Naive thymus-derived CD8-positive, alpha-beta T cell (primary cell): ENCODE measurements at regions not wholly inside any gene's neighbourhood (a gene's known extent, or its start where the extent isn't known, plus 50 kb on each side); places are given as distances from the start of the nearest gene placed in this dataset.

Experiments
- ATAC-seq, 2 donors: fragments of 150-1000 bp; cut with Tn5 transposase in 1 of 2; sonication (Bioruptor Pico), chemical (Tn5 transposase) in 1 of 2; 1 replicate in 1 of 2; 2 replicates in 1 of 2; pipeline ENCODE4 v1.10.0; 2021; ENCODE audit warnings: mild to moderate bottlenecking in 2 of 2, moderate library complexity in 2 of 2
- POLR2A ChIA-PET: fragments of 350-600 bp; sonication (Branson Sonifier 250); formaldehyde crosslinking; loops from one replicate; lab custom pipeline; 2021; ENCODE audit warnings: antibody characterized with exemption; lab: Charles Lee
- DNase-seq, 10 donors: peaks; one replicate each; pipeline versions ENCODE4 v3.0.0 to v3.0.0-alpha.2; 2020 to 2022
- H3K27ac Mint-ChIP-seq, 10 donors: one replicate each; pipeline ENCODE4 v1.8.0; 2020 to 2022; ENCODE audit warnings: mild to moderate bottlenecking in 10 of 10, mixed read lengths in 10 of 10, moderate library complexity in 4 of 10, inconsistent platforms in 1 of 10
- H3K27me3 Mint-ChIP-seq, 5 donors: one replicate each; pipeline ENCODE4 v1.8.0; 2021 to 2022; ENCODE audit warnings: mixed read lengths in 5 of 5
- H3K36me3 Mint-ChIP-seq, 3 donors: one replicate each; pipeline ENCODE4 v1.8.0; 2020 to 2022; ENCODE audit warnings: mixed read lengths in 3 of 3, mild to moderate bottlenecking in 2 of 3, inconsistent platforms in 1 of 3
- H3K4me1 Mint-ChIP-seq, 4 donors: one replicate each; pipeline ENCODE4 v1.8.0; 2021 to 2022; ENCODE audit warnings: mixed read lengths in 4 of 4
- H3K4me3 Mint-ChIP-seq, 10 donors: one replicate each; pipeline ENCODE4 v1.8.0; 2020 to 2022; ENCODE audit warnings: mild to moderate bottlenecking in 10 of 10, mixed read lengths in 10 of 10, moderate library complexity in 6 of 10, inconsistent platforms in 1 of 10
- H3K9me3 Mint-ChIP-seq, 9 donors: one replicate each; pipeline ENCODE4 v1.8.0; 2020 to 2022; ENCODE audit warnings: mixed read lengths in 9 of 9, mild to moderate bottlenecking in 3 of 9, inconsistent platforms in 1 of 9, moderate library complexity in 1 of 9

- Mint-ChIP-seq H3K4me3 (no peak overlapping the region), H3K27me3 (no peaks in the 10 kb centered on the region), H3K27ac (peak overlapping the region in 8 of 10 donors; percentile 4 to 80 (median 36)), H3K36me3 (peaks cover 0 to 26% (median 9%) of the 10 kb centered on the region in 3 donors), H3K9me3 (no peaks in the 10 kb centered on the region), H3K4me1 (peaks cover 35 to 72% (median 59%) of the 10 kb centered on the region in 4 donors)
- no peak for ATAC-seq
- POLR2A ChIA-PET = no interaction called here
- DNase-seq = no peak
These were observed 127.7 kb upstream of the FOXN3 start for GRCh38 chr14:89544636-89545301.

DNA sequence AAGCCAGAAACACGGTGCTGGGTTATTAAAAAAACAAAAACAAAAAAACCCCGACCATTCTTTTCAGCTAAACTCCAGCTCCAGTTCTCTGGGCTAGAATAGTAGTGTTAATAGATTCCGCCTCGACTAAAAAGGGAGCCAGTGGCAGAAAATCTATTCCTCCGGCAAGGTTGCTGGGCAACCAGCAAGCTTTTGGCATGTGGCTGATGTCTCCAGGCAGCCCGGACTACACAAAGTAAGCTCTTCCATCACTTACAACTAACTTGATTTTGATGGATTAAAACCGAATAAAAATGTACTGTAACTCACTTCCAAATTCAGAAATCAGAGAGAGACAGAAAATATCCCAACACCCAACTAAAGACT is 126.4 kb upstream of the FOXN3 start:
- peak overlapping the region in 4 of 10 donors; percentile 9 to 65 (median 23) for H3K4me3 Mint-ChIP-seq
- H3K4me1 Mint-ChIP-seq = peaks cover 36 to 72% (median 60%) of the 10 kb centered on the region in 4 donors
- peaks cover 0 to 20% (median 9%) of the 10 kb centered on the region in 3 donors for H3K36me3 Mint-ChIP-seq
- POLR2A ChIA-PET = no interaction called here
- H3K27ac Mint-ChIP-seq = peak overlapping the region in 8 of 10 donors; percentile 1 to 85 (median 56)
- ATAC-seq = no peak
- no peaks in the 10 kb centered on the region for H3K9me3 Mint-ChIP-seq
- H3K27me3 Mint-ChIP-seq = no peaks in the 10 kb centered on the region
- no peak for DNase-seq

DNA sequence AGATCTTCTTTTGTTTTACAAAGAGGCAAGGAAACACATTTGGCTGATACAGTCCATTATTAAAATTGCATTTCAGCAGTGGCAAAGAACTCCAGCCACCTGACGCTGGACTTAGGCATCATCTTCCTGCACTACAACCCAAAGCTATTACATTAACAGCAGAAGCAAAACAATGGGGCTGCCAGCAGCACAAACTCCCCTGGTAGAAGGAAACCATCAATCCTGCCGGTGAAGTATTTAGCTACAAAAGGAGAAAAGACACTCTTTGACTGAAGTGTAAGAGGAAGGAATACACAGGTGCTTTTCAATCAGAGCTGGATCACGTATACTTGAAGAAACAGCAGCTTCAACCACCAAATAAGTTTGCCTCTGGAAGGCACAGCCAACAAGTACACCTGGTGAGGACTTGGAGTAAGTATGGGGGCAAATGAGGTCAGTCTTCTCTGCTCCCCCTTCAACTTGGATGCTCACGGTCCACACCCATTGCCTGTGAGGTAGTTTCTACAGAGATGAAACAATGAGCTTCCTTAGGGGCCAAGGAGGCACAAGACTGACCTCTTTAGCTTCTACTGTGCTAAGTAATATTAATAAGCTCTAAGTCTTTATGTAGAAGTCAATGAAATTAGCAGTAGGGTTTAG is 125.9 kb upstream of the FOXN3 start:
- Mint-ChIP-seq H3K9me3 (no peaks in the 10 kb centered on the region), H3K4me3 (peak overlapping the region in 6 of 10 donors; percentile 18 to 66 (median 51)), H3K27ac (peak overlapping the region; percentile 4 to 85 (median 70)), H3K27me3 (no peaks in the 10 kb centered on the region), H3K36me3 (peaks cover 0 to 16% (median 9%) of the 10 kb centered on the region in 3 donors), H3K4me1 (peaks cover 34 to 70% (median 62%) of the 10 kb centered on the region in 4 donors)
- DNase-seq = peak in 1 of 10 donors; percentile 8
- ATAC-seq = peak; percentile 38 to 61
- POLR2A ChIA-PET = no interaction called here

DNA sequence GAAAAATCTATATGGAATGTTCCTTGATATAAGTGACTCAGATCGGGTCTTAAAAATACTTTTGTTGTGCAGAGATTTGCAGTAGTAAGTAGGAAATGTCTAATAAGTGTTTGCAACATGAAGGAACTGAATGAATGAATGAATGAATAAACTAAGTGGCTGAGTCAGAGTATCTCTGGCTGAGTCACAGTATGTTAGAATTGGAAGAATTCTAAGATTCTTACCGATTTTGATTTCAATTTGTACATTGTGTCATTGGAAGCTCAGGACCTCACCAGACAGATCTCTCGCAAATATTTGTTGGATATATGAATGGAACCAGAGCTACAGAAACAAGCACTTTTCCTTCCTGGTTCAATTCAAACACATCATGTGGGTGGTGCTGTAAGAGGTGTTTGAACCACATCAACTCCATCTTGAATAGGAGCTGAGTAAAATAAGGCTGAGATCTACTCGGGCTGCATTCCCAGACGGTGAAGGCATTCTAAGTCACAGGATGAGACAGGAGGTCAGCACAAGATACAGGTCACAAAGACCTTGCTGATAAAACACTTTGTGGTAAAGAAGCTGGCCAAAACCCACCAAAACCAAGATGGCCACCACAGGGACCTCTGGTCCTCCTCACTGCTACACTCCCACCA is 123.9 kb upstream of the FOXN3 start:
- ATAC-seq (no peak), DNase-seq (no peak)
- Mint-ChIP-seq H3K36me3 (peaks cover 0 to 19% (median 6%) of the 10 kb centered on the region in 3 donors), H3K27ac (peak overlapping the region in 6 of 10 donors; percentile 3 to 66 (median 36)), H3K9me3 (no peaks in the 10 kb centered on the region), H3K4me1 (peaks cover 38 to 77% (median 67%) of the 10 kb centered on the region in 4 donors), H3K27me3 (no peaks in the 10 kb centered on the region), H3K4me3 (no peak overlapping the region)
- POLR2A ChIA-PET = interaction anchor here (1.0 kb wide), 1 partner anchor 15 kb away, joined by 3 read pairs; no protein-coding TSS in a partner anchor

DNA sequence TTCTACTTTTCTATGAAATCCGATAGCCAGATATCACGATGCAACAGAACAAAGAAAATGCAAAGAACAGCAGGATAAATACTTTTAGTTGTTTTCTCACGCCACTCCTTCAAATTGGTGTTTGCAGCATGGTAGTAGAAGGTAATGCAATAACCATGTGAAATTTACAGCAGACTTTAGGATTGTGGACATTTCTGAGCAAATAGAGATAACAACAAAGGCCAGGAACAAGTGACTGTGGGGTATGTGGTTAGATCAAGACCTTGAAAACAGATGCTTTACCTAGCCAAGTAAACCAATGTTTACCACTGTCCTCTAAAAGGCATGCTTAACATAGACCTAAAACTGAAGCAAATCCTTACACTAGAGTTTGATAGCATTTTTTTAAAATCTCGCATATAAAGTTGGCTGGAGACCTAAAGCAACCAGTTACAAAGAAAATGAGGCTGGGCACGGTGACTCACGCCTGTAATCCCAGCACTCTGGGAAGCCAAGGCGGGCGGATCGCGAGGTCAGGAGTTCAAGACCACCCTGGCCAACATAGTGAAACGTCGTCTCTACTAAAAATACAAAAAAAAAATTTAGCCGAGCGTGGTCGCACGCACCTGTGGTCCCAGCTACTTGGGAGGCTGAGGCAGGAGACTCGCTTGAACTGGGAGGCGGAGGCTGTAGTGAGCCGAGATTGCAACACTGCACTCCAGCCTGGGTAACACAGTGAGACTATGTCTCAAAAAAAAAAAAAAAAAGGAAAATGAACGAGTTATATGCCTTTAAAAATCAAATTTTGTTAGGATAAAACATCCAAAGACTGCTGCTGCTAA is 123.2 kb upstream of the FOXN3 start:
- POLR2A ChIA-PET = no interaction called here
- H3K36me3 Mint-ChIP-seq = peaks cover 0 to 17% (median 6%) of the 10 kb centered on the region in 3 donors
- H3K4me1 Mint-ChIP-seq = peaks cover 38 to 77% (median 67%) of the 10 kb centered on the region in 4 donors
- no peak overlapping the region for H3K4me3 Mint-ChIP-seq
- no peaks in the 10 kb centered on the region for H3K9me3 Mint-ChIP-seq
- H3K27me3 Mint-ChIP-seq = no peaks in the 10 kb centered on the region
- no peak for DNase-seq
- peak overlapping the region in 6 of 10 donors; percentile 3 to 74 (median 38) for H3K27ac Mint-ChIP-seq
- peak in 1 of 2 donors; percentile 37 for ATAC-seq

- Mint-ChIP-seq H3K9me3 (no peaks in the 10 kb centered on the region), H3K4me3 (no peak overlapping the region), H3K4me1 (peaks cover 35 to 76% (median 58%) of the 10 kb centered on the region in 4 donors), H3K27ac (peak overlapping the region in 4 of 10 donors; percentile 7 to 45 (median 26)), H3K36me3 (peaks cover 0 to 29% (median 12%) of the 10 kb centered on the region in 3 donors), H3K27me3 (no peaks in the 10 kb centered on the region)
- ATAC-seq (no peak), DNase-seq (no peak)
- POLR2A ChIA-PET = no interaction called here
These were observed 120.9 kb upstream of the FOXN3 start for GRCh38 chr14:89537911-89538310.

DNA sequence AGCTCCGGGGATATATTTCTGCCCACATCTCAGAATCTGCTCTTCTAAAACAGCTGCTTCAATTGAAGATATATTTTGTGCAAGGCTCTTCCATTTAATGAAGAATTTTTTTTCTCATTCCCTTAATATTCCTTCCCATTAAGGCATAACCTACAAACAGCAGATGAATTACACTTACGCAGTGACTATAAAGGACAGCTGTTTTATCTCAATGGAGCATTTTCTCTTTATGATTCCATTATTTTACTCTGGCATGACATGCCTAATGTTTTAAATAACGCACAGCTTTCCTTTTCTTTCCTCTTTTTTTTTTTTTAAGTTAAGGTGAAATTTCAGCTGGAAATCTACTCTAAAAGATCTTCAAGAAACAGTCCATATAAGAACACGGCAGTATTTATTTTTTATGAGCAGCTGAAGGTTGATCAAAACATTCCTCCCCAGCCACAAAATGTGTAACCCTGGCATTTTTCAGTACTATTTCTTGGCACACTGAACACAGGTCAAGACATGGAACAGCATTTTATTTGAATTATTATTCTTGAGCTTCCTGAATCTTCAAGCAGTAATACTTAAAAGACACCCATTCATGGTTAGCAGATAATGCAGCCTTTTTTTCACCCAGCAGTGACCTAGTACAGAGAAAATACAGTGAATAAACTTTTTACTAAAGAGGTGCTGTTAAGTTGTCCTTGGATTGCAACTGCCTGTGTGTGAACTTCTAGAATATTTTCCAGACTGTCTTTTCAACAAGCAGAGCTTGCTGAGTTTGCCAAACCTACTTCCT is 118.1 kb upstream of the FOXN3 start:
- H3K27ac Mint-ChIP-seq = peak overlapping the region in 2 of 10 donors; percentile 25 to 29
- DNase-seq = no peak
- peaks cover 28 to 65% (median 47%) of the 10 kb centered on the region in 4 donors for H3K4me1 Mint-ChIP-seq
- no peak overlapping the region for H3K4me3 Mint-ChIP-seq
- H3K27me3 Mint-ChIP-seq = no peaks in the 10 kb centered on the region
- ATAC-seq = no peak
- H3K36me3 Mint-ChIP-seq = peaks cover 0 to 38% (median 16%) of the 10 kb centered on the region in 3 donors
- peaks cover 0 to 3% (median 0%) of the 10 kb centered on the region in 9 donors for H3K9me3 Mint-ChIP-seq
- POLR2A ChIA-PET = no interaction called here

DNA sequence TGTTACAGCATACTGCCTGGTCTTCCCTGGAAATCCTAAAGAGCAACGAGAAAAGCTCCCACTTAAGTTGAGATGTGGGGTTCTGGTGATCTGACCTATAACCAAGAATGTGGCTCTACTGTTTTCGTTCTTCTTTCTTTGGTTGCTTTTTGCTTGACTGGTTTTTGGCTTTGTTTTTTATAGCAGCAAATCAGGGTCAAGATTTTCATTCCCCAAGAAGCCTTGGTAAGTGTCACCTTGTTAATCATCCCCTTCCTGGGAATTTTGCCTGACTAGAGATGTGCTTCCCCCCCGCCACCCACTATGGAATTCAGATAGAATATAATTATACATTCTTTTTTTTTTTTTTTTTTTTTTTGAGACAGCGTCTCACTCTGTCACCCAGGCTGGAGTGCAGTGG is 116.7 kb upstream of the FOXN3 start:
- ATAC-seq = no peak
- Mint-ChIP-seq H3K4me1 (peaks cover 25 to 58% (median 39%) of the 10 kb centered on the region in 4 donors), H3K9me3 (peaks cover 0 to 3% (median 0%) of the 10 kb centered on the region in 9 donors), H3K36me3 (peaks cover 0 to 35% (median 21%) of the 10 kb centered on the region in 3 donors), H3K4me3 (peak overlapping the region in 1 of 10 donors; percentile 38), H3K27ac (peak overlapping the region in 5 of 10 donors; percentile 24 to 84 (median 46)), H3K27me3 (no peaks in the 10 kb centered on the region)
- POLR2A ChIA-PET = no interaction called here
- no peak for DNase-seq

- no peak overlapping the region for H3K4me3 Mint-ChIP-seq
- peaks cover 1 to 35% (median 24%) of the 10 kb centered on the region in 3 donors for H3K36me3 Mint-ChIP-seq
- peaks cover 0 to 6% (median under 1%) of the 10 kb centered on the region in 9 donors for H3K9me3 Mint-ChIP-seq
- no peaks in the 10 kb centered on the region for H3K27me3 Mint-ChIP-seq
- peak overlapping the region in 4 of 10 donors; percentile 12 to 68 (median 29) for H3K27ac Mint-ChIP-seq
- DNase-seq (no peak), ATAC-seq (no peak)
- POLR2A ChIA-PET = no interaction called here
- H3K4me1 Mint-ChIP-seq = peaks cover 25 to 57% (median 38%) of the 10 kb centered on the region in 4 donors
These were observed 116.1 kb upstream of the FOXN3 start for GRCh38 chr14:89533136-89533535.

- ATAC-seq (no peak), DNase-seq (no peak)
- peaks cover 4 to 30% (median 28%) of the 10 kb centered on the region in 3 donors for H3K36me3 Mint-ChIP-seq
- peaks cover 0 to 11% (median 4%) of the 10 kb centered on the region in 9 donors for H3K9me3 Mint-ChIP-seq
- H3K4me3 Mint-ChIP-seq = no peak overlapping the region
- H3K27ac Mint-ChIP-seq = peak overlapping the region in 7 of 10 donors; percentile 1 to 76 (median 46)
- peaks cover 19 to 47% (median 39%) of the 10 kb centered on the region in 4 donors for H3K4me1 Mint-ChIP-seq
- H3K27me3 Mint-ChIP-seq = no peaks in the 10 kb centered on the region
- POLR2A ChIA-PET = no interaction called here
These were observed 114.8 kb upstream of the FOXN3 start for GRCh38 chr14:89531661-89532335.
